WTC11 (cell line): ENCODE measurements at regions not wholly inside any gene's neighbourhood (a gene's known extent, or its start where the extent isn't known, plus 50 kb on each side); places are given as distances from the start of the nearest gene placed in this dataset.

Experiments used
- CREM ChIP-seq: sonication (generic); formaldehyde crosslinking; IDR thresholded peaks from 2 replicates; pipeline ENCODE4 v1.8.1; 2022; ENCODE audit warnings: mild to moderate bottlenecking, missing genetic modification reagents, moderate library complexity
- FOXJ3 ChIP-seq: sonication (generic); formaldehyde crosslinking; IDR thresholded peaks from 2 replicates; pipeline ENCODE4 v1.9.0; 2021; ENCODE audit warnings: missing genetic modification reagents, mild to moderate bottlenecking, borderline replicate concordance
- GABPB1 ChIP-seq: sonication (generic); formaldehyde crosslinking; IDR thresholded peaks from 2 replicates; pipeline ENCODE4 v1.8.1; 2023; ENCODE audit warnings: mild to moderate bottlenecking, missing genetic modification reagents
- JUN ChIP-seq: sonication (generic); formaldehyde crosslinking; IDR thresholded peaks from 2 replicates; pipeline ENCODE4 v1.8.0; 2023; ENCODE audit warnings: mild to moderate bottlenecking, missing genetic modification reagents
- NR2C2 ChIP-seq: sonication (generic); formaldehyde crosslinking; IDR thresholded peaks from 2 replicates; pipeline ENCODE4 v1.8.0; 2022; ENCODE audit warnings: mild to moderate bottlenecking, missing genetic modification reagents
- TF ChIP-seq, protein P1 (sequence below): sonication (generic); formaldehyde crosslinking; IDR thresholded peaks from 2 replicates; pipeline ENCODE4 v1.8.1; 2023; ENCODE audit warnings: mild to moderate bottlenecking, missing genetic modification reagents, borderline replicate concordance
- TF ChIP-seq, protein P2 (sequence below): sonication (generic); formaldehyde crosslinking; IDR thresholded peaks from 2 replicates; pipeline ENCODE4 v1.8.0; 2023; ENCODE audit warnings: missing genetic modification reagents, mild to moderate bottlenecking, borderline replicate concordance

- TF ChIP-seq, protein P1, sequence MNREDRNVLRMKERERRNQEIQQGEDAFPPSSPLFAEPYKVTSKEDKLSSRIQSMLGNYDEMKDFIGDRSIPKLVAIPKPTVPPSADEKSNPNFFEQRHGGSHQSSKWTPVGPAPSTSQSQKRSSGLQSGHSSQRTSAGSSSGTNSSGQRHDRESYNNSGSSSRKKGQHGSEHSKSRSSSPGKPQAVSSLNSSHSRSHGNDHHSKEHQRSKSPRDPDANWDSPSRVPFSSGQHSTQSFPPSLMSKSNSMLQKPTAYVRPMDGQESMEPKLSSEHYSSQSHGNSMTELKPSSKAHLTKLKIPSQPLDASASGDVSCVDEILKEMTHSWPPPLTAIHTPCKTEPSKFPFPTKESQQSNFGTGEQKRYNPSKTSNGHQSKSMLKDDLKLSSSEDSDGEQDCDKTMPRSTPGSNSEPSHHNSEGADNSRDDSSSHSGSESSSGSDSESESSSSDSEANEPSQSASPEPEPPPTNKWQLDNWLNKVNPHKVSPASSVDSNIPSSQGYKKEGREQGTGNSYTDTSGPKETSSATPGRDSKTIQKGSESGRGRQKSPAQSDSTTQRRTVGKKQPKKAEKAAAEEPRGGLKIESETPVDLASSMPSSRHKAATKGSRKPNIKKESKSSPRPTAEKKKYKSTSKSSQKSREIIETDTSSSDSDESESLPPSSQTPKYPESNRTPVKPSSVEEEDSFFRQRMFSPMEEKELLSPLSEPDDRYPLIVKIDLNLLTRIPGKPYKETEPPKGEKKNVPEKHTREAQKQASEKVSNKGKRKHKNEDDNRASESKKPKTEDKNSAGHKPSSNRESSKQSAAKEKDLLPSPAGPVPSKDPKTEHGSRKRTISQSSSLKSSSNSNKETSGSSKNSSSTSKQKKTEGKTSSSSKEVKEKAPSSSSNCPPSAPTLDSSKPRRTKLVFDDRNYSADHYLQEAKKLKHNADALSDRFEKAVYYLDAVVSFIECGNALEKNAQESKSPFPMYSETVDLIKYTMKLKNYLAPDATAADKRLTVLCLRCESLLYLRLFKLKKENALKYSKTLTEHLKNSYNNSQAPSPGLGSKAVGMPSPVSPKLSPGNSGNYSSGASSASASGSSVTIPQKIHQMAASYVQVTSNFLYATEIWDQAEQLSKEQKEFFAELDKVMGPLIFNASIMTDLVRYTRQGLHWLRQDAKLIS (CRISPR knock-in tag) = no peak
- TF ChIP-seq NR2C2 (no peak), FOXJ3 (CRISPR knock-in tag) (no peak), CREM (CRISPR knock-in tag) (no peak), JUN (CRISPR knock-in tag) (no peak), GABPB1 (CRISPR knock-in tag) (no peak)
- TF ChIP-seq, protein P2, sequence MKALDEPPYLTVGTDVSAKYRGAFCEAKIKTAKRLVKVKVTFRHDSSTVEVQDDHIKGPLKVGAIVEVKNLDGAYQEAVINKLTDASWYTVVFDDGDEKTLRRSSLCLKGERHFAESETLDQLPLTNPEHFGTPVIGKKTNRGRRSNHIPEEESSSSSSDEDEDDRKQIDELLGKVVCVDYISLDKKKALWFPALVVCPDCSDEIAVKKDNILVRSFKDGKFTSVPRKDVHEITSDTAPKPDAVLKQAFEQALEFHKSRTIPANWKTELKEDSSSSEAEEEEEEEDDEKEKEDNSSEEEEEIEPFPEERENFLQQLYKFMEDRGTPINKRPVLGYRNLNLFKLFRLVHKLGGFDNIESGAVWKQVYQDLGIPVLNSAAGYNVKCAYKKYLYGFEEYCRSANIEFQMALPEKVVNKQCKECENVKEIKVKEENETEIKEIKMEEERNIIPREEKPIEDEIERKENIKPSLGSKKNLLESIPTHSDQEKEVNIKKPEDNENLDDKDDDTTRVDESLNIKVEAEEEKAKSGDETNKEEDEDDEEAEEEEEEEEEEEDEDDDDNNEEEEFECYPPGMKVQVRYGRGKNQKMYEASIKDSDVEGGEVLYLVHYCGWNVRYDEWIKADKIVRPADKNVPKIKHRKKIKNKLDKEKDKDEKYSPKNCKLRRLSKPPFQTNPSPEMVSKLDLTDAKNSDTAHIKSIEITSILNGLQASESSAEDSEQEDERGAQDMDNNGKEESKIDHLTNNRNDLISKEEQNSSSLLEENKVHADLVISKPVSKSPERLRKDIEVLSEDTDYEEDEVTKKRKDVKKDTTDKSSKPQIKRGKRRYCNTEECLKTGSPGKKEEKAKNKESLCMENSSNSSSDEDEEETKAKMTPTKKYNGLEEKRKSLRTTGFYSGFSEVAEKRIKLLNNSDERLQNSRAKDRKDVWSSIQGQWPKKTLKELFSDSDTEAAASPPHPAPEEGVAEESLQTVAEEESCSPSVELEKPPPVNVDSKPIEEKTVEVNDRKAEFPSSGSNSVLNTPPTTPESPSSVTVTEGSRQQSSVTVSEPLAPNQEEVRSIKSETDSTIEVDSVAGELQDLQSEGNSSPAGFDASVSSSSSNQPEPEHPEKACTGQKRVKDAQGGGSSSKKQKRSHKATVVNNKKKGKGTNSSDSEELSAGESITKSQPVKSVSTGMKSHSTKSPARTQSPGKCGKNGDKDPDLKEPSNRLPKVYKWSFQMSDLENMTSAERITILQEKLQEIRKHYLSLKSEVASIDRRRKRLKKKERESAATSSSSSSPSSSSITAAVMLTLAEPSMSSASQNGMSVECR (CRISPR knock-in tag) = no peak
Measured at GRCh38 chr17:68707031-68707430, 105.9 kb upstream of the FAM20A start.
